Calu3 (cell line): ENCODE measurements at regions not wholly inside any gene's neighbourhood (a gene's known extent, or its start where the extent isn't known, plus 50 kb on each side); places are given as distances from the start of the nearest gene placed in this dataset.
A peak's percentile ranks its signal among the peaks of the same experiment; 100 is the strongest.

Experiments used
- BruUV-seq: library from RNA; stranded (reverse); fragments of 400-500 nt; replicated peaks from 2 replicates; lab custom pipeline; 2021; lab: Mats Ljungman, UMichigan
- CTCF ChIA-PET: fragments of 300-600 bp; sonication (Branson Sonifier 250); formaldehyde crosslinking; loops from one replicate; lab custom pipeline; 2022; ENCODE audit warnings: antibody characterized with exemption; lab: Charles Lee
- DNase-seq: peaks from one replicate; pipeline ENCODE4 v3.0.0; 2022
- H3K27ac Mint-ChIP-seq: one replicate; pipeline ENCODE4 v1.8.0; 2022; ENCODE audit warnings: mixed read lengths; ENCODE audit not compliant: unreplicated experiment
- H3K27me3 Mint-ChIP-seq: one replicate; pipeline ENCODE4 v1.8.0; 2022; ENCODE audit warnings: mixed read lengths; ENCODE audit not compliant: unreplicated experiment
- H3K36me3 Mint-ChIP-seq: one replicate; pipeline ENCODE4 v1.8.0; 2022; ENCODE audit warnings: mild to moderate bottlenecking, moderate library complexity, mixed read lengths; ENCODE audit not compliant: insufficient read depth, unreplicated experiment
- H3K4me1 Mint-ChIP-seq: one replicate; pipeline ENCODE4 v1.8.0; 2022; ENCODE audit warnings: mild to moderate bottlenecking, low read depth, mixed read lengths; ENCODE audit not compliant: unreplicated experiment
- H3K4me3 Mint-ChIP-seq: one replicate; pipeline ENCODE4 v1.8.0; 2022; ENCODE audit warnings: mild to moderate bottlenecking, low read depth, moderate library complexity, mixed read lengths; ENCODE audit not compliant: unreplicated experiment
- H3K9me3 Mint-ChIP-seq: one replicate; pipeline ENCODE4 v1.8.0; 2022; ENCODE audit warnings: low read depth, mixed read lengths; ENCODE audit not compliant: unreplicated experiment
- intact Hi-C: fragments of 100-400 bp; cut with micrococcal nuclease; formaldehyde crosslinking; loops from one replicate; pipeline ENCODE4 v1.10.0; 2022; ENCODE audit not compliant: unreplicated experiment
- TF ChIP-seq, protein P1 (sequence below): fragments of 200-600 bp; IDR thresholded peaks from one replicate; pipeline ENCODE4 v1.8.0; 2022; ENCODE audit warnings: antibody characterized with exemption; ENCODE audit not compliant: unreplicated experiment

- no peak for DNase-seq
- Mint-ChIP-seq H3K4me3 (no peak overlapping the region), H3K27ac (peak overlapping the region; percentile 6), H3K9me3 (no peaks in the 10 kb centered on the region), H3K4me1 (peaks cover 29% of the 10 kb centered on the region), H3K36me3 (peaks cover 51% of the 10 kb centered on the region), H3K27me3 (no peaks in the 10 kb centered on the region)
- BruUV-seq = no TSS peak
- TF ChIP-seq, protein P1, sequence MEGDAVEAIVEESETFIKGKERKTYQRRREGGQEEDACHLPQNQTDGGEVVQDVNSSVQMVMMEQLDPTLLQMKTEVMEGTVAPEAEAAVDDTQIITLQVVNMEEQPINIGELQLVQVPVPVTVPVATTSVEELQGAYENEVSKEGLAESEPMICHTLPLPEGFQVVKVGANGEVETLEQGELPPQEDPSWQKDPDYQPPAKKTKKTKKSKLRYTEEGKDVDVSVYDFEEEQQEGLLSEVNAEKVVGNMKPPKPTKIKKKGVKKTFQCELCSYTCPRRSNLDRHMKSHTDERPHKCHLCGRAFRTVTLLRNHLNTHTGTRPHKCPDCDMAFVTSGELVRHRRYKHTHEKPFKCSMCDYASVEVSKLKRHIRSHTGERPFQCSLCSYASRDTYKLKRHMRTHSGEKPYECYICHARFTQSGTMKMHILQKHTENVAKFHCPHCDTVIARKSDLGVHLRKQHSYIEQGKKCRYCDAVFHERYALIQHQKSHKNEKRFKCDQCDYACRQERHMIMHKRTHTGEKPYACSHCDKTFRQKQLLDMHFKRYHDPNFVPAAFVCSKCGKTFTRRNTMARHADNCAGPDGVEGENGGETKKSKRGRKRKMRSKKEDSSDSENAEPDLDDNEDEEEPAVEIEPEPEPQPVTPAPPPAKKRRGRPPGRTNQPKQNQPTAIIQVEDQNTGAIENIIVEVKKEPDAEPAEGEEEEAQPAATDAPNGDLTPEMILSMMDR = no peak
- CTCF ChIA-PET = no interaction called here
- intact Hi-C loops = no loop called here
Measured at GRCh38 chr17:77461277-77462057, 320.7 kb downstream of the SEC14L1 start.

DNA sequence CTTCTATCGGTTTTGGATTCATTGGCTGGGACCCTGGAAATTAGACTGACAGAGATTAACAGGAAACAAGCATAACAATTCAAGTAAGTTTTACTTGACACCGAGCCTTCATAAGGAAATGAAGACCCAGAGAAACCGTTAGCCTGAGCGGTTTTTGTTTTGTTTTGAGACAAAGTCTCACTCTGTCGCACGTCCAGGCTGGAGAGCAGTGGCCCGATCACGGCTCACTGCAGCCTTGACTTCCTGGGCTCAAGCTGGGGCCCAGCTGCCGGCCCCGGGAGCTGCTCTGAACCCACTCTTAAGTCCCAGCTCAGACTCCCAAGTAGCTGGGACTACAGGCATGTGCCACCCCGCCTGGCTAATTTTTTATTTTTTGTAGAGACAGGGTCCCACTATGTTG, 321.3 kb downstream of the SEC14L1 start:
- H3K27ac Mint-ChIP-seq = no peak overlapping the region

DNA sequence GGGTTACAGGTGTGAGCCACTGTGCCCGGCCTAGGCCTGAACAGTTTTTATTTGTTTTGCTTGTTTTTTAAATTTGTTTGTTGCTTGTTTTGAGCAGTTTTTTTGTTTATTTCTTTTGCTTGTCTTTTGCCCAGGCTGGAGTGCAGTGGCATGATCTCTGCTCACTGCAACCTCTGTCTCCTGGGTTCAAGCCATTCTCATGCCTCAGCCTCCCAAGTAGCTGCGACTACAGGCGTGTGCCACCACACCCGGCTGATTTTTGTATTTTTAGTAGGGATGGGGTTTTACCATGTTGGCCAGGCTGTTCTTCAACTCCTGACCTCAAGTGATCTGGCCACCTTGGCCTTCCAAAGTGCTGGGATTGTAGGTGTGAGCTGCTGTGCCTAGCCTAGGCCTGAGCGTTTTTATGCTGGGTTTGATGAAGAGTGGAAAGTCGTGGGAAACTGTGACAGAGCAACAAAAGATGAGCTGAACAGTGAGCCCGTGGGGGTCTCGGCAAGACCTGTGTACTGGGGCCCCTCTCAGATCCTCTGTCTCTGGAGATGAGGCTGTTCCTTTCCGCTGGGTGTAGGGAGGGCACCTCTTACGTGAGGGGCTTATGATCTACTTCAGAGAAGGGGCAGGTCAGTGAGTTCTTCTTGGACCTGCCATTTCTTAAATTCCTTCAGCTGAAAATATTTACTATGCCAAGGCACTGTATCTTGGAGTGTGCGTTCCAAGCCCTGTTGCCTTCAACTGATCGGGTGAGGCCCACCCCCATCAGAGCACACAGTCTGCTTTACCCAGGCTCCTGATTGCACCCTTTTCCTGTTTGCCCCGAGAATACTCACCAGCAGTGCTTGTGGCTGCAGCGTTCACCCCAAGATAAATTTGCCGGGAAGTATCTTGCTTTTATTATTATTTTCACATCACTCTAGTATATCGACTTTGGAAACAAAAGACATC, 322.1 kb downstream of the SEC14L1 start:
- no peak for DNase-seq
- peaks cover 53% of the 10 kb centered on the region for H3K36me3 Mint-ChIP-seq
- intact Hi-C loops = no loop called here
- H3K27me3 Mint-ChIP-seq = no peaks in the 10 kb centered on the region
- CTCF ChIA-PET = interaction anchor here (1.5 kb wide), 1 partner anchor 11 kb away, joined by 7 read pairs; no protein-coding TSS in a partner anchor
- TF ChIP-seq, protein P1 = no peak
- no peak overlapping the region for H3K4me3 Mint-ChIP-seq
- no peaks in the 10 kb centered on the region for H3K9me3 Mint-ChIP-seq
- peak overlapping the region; percentile 20 for H3K27ac Mint-ChIP-seq
- H3K4me1 Mint-ChIP-seq = peaks cover 32% of the 10 kb centered on the region
- no TSS peak for BruUV-seq

More for the DNA sequence above, 321.3 kb downstream of the SEC14L1 start:
- CTCF ChIA-PET = no interaction called here
- Mint-ChIP-seq H3K4me3 (no peak overlapping the region), H3K9me3 (no peaks in the 10 kb centered on the region), H3K27me3 (no peaks in the 10 kb centered on the region), H3K4me1 (peaks cover 32% of the 10 kb centered on the region), H3K36me3 (peaks cover 56% of the 10 kb centered on the region)
- BruUV-seq = no TSS peak
- TF ChIP-seq, protein P1 = no peak
- intact Hi-C loops = no loop called here
- DNase-seq = no peak

DNA sequence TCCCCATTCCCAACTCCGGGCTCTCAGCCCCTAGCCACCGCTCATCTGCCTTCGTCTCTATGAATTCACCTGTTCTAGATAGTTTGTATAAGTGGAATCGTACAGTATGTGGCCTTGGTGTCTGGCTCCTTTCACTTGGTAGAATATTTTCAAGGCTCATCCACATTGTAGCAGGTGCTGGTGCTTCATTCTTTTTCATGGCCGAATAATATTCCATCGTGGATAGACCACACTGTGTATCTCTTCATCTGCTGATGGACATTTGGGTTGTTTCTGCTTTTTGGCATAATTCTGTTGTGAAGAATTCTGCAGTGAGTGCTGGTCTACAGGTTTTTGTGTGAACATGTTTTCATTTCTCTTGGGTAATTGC, 324.2 kb downstream of the SEC14L1 start:
- DNase-seq = no peak
- intact Hi-C loops = no loop called here
- Mint-ChIP-seq H3K4me1 (peaks cover 52% of the 10 kb centered on the region), H3K36me3 (peaks cover 46% of the 10 kb centered on the region), H3K27me3 (no peaks in the 10 kb centered on the region), H3K27ac (peak overlapping the region; percentile 59), H3K4me3 (peak overlapping the region; percentile 13), H3K9me3 (no peaks in the 10 kb centered on the region)
- TF ChIP-seq, protein P1 = no peak
- no TSS peak for BruUV-seq
- CTCF ChIA-PET = no interaction called here
